Spleen (tissue), 7 donors: ENCODE measurements at regions not wholly inside any gene's neighbourhood (a gene's known extent, or its start where the extent isn't known, plus 50 kb on each side); places are given as distances from the start of the nearest gene placed in this dataset.
"Not testable (repeated sequence)": the region's sequence is repeated elsewhere in the genome, so short reads cannot be mapped to it uniquely, and the experiment has no call there.

Source experiments
- POLR2A ChIP-seq, 3 donors: fragments of 450-650 bp; IDR thresholded peaks; one replicate each; pipeline ENCODE4 v1.5.1; 2017; ENCODE audit warnings: antibody characterized with exemption in 3 of 3, mild to moderate bottlenecking in 1 of 3
- POLR2AphosphoS5 ChIP-seq, 3 donors: sonication (generic); formaldehyde crosslinking; IDR thresholded peaks; one replicate each; pipeline ENCODE4 v1.5.1; 2017; ENCODE audit warnings: antibody characterized with exemption in 3 of 3
- TF ChIP-seq, protein P1 (sequence below), 11 experiments: fragments of 200-600 bp in 7 of 11; fragments of 450-650 bp in 4 of 11; sonication (generic) in 4 of 11; IDR thresholded peaks in 8 of 11; conservative IDR thresholded peaks in 3 of 11; 1 replicate in 7 of 11; 2 replicates in 4 of 11; pipeline versions ENCODE4 v1.4.0 to v1.8.0; 2016 to 2021; ENCODE audit warnings: antibody characterized with exemption in 11 of 11, inconsistent platforms in 4 of 11, mild to moderate bottlenecking in 1 of 11
- donor health status: DM: no; HTN: no; CAD: no; lungs with moderate emphysema.
- donor health status: DM: no; HTN: no; CAD: no.
- donor health status: DM: no; HTN: no; CAD: no.

DNA sequence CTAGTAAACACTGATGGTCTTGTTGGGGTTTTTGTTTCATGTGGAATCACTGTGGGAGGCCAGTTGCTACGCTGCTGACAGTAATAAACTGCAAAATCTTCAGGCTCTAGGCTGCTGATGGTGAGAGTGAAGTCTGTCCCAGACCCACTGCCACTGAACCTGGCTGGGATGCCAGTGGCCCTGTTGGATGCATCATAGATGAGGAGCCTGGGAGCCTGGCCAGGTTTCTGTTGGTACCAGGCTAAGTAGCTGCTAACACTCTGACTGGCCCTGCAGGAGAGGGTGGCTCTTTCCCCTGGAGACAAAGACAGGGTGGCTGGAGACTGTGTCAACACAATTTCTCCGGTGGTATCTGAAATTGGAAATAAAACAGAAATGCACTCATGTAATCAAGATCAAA lies 335.6 kb downstream of the RPIA start:
- TF ChIP-seq POLR2AphosphoS5, POLR2A (IDR thresholded peaks at IDR 0.05): not testable (repeated sequence)
- TF ChIP-seq, protein P1, sequence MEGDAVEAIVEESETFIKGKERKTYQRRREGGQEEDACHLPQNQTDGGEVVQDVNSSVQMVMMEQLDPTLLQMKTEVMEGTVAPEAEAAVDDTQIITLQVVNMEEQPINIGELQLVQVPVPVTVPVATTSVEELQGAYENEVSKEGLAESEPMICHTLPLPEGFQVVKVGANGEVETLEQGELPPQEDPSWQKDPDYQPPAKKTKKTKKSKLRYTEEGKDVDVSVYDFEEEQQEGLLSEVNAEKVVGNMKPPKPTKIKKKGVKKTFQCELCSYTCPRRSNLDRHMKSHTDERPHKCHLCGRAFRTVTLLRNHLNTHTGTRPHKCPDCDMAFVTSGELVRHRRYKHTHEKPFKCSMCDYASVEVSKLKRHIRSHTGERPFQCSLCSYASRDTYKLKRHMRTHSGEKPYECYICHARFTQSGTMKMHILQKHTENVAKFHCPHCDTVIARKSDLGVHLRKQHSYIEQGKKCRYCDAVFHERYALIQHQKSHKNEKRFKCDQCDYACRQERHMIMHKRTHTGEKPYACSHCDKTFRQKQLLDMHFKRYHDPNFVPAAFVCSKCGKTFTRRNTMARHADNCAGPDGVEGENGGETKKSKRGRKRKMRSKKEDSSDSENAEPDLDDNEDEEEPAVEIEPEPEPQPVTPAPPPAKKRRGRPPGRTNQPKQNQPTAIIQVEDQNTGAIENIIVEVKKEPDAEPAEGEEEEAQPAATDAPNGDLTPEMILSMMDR (IDR thresholded peaks at IDR 0.05 in 8 of 11, conservative IDR thresholded peaks at IDR 0.05 in 3 of 11) = not testable (repeated sequence)
